Esophagus squamous epithelium (tissue), 5 donors: ENCODE measurements at regions not wholly inside any gene's neighbourhood (a gene's known extent, or its start where the extent isn't known, plus 50 kb on each side); places are given as distances from the start of the nearest gene placed in this dataset.

Experiments used
- DNase-seq: peaks from one replicate; lab custom pipeline; 2025; lab: John Stamatoyannopoulos, UW
- H3K27ac ChIP-seq, 4 donors: fragments of 200-600 bp; sonication (generic); one replicate each; pipeline ENCODE4 v1.5.1; 2016 to 2019; ENCODE audit warnings: mild to moderate bottlenecking in 1 of 4
- H3K27me3 ChIP-seq, 4 donors: fragments of 200-600 bp; sonication (generic); 1 replicate in 3 of 4; 2 replicates in 1 of 4; pipeline versions ENCODE4 v1.5.1 to v1.6.0; 2017 to 2021; ENCODE audit warnings: antibody characterized with exemption in 1 of 4
- H3K36me3 ChIP-seq, 3 donors: fragments of 200-600 bp; sonication (generic); one replicate each; pipeline ENCODE4 v1.5.1; 2016 to 2019
- H3K4me1 ChIP-seq, 3 donors: fragments of 200-600 bp; sonication (generic); one replicate each; pipeline ENCODE4 v1.5.1; 2017 to 2019
- H3K4me3 ChIP-seq, 4 donors: fragments of 200-600 bp; sonication (generic); 1 replicate in 3 of 4; 2 replicates in 1 of 4; pipeline ENCODE4 v1.5.1; 2016 to 2019; ENCODE audit warnings: mild to moderate bottlenecking in 2 of 4, moderate library complexity in 1 of 4
- H3K9me3 ChIP-seq, 3 donors: fragments of 200-600 bp; sonication (generic); one replicate each; pipeline ENCODE4 v1.5.1; 2016 to 2019
- POLR2A ChIP-seq, 4 donors: fragments of 450-650 bp; IDR thresholded peaks; one replicate each; pipeline ENCODE4 v1.6.1; 2017; ENCODE audit warnings: antibody characterized with exemption in 4 of 4, mild to moderate bottlenecking in 4 of 4, moderate library complexity in 3 of 4
- WGBS, 2 donors: methylation state at CpG; one replicate each; pipeline ENCODE4 v1.1.5; 2018; 5-methylcytosine and 5-hydroxymethylcytosine counted together
- intact Hi-C: fragments of 100-400 bp; cut with DNase I; formaldehyde crosslinking; loops from one replicate; pipeline ENCODE4 v1.15.0; 2022
- TF ChIP-seq, protein P1 (sequence below), 6 experiments: fragments of 450-650 bp in 4 of 6; fragments of 200-600 bp in 2 of 6; sonication (generic) in 2 of 6; IDR thresholded peaks; one replicate each; pipeline ENCODE4 v1.5.1; 2016 to 2019; ENCODE audit warnings: antibody characterized with exemption in 6 of 6, mild to moderate bottlenecking in 4 of 6, moderate library complexity in 4 of 6
- donor health status: DM: yes; HTN: yes; CAD: no.

DNA sequence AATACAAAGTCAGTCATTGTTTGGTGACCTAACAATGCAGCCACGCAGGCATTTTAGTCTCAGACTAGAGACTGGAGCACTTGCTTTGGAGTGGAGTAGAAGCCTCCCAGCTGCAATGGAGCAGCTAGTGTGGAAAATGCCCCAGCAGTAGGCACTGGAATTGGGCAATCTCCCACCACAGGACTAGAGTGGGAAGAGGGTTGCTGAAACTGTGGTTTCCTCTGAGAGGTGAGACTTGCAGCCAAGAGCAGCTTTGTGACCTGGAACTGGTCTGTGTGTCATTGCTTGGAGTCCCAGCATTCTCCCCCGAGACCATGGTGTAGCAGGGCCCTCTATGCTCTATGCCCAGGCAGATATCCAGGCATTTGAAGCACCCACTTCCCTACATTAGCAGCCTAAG lies 556.3 kb downstream of the UQCRFS1 start:
- Histone ChIP-seq H3K36me3 (no peaks in the 10 kb centered on the region), H3K4me3 (no peak overlapping the region), H3K4me1 (no peaks in the 10 kb centered on the region), H3K27ac (no peak overlapping the region), H3K27me3 (no peaks in the 10 kb centered on the region), H3K9me3 (peaks cover 0 to 57% (median 11%) of the 10 kb centered on the region in 3 donors)
- intact Hi-C loops = no loop called here
- no peak for DNase-seq
- TF ChIP-seq, protein P1, sequence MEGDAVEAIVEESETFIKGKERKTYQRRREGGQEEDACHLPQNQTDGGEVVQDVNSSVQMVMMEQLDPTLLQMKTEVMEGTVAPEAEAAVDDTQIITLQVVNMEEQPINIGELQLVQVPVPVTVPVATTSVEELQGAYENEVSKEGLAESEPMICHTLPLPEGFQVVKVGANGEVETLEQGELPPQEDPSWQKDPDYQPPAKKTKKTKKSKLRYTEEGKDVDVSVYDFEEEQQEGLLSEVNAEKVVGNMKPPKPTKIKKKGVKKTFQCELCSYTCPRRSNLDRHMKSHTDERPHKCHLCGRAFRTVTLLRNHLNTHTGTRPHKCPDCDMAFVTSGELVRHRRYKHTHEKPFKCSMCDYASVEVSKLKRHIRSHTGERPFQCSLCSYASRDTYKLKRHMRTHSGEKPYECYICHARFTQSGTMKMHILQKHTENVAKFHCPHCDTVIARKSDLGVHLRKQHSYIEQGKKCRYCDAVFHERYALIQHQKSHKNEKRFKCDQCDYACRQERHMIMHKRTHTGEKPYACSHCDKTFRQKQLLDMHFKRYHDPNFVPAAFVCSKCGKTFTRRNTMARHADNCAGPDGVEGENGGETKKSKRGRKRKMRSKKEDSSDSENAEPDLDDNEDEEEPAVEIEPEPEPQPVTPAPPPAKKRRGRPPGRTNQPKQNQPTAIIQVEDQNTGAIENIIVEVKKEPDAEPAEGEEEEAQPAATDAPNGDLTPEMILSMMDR (IDR thresholded peaks at IDR 0.05) = no peak
- no peak for TF ChIP-seq POLR2A (IDR thresholded peaks at IDR 0.05)
- WGBS, 2 donors = 30 to 57% methylated on average over 1 of the region's 2 CpGs

DNA sequence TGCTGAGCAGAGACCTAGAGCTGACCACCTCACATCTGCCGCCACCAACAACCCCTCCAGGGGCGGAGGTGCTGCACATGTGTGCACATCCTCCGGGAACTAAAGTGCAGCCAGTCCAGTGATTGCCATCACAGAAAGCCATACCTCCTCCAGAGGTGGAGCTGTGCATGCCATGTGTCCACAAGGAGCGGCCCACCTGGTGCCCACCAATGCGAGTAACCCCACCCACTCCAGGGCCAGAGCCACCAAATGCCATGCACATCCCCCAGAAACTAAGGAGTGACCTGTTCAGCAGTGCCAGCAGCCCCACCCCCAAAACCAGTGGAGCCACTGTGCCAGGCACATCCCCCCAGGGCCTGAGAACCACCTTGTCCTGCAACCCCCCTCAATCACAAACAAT lies 557.9 kb downstream of the UQCRFS1 start:
- no peak for TF ChIP-seq POLR2A (IDR thresholded peaks at IDR 0.05)
- TF ChIP-seq, protein P1 (IDR thresholded peaks at IDR 0.05) = no peak
- H3K27me3 ChIP-seq = no peaks in the 10 kb centered on the region
- intact Hi-C loops = no loop called here
- WGBS, 2 donors = 100% methylated on average over 1 of the region's 5 CpGs; no CpG with 5 or more reads in 1 of the 2 donors
- H3K27ac ChIP-seq = no peak overlapping the region
- no peaks in the 10 kb centered on the region for H3K36me3 ChIP-seq
- no peak for DNase-seq
- no peaks in the 10 kb centered on the region for H3K4me1 ChIP-seq
- H3K9me3 ChIP-seq = peaks cover 0 to 62% (median 8%) of the 10 kb centered on the region in 3 donors
- H3K4me3 ChIP-seq = no peak overlapping the region

DNA sequence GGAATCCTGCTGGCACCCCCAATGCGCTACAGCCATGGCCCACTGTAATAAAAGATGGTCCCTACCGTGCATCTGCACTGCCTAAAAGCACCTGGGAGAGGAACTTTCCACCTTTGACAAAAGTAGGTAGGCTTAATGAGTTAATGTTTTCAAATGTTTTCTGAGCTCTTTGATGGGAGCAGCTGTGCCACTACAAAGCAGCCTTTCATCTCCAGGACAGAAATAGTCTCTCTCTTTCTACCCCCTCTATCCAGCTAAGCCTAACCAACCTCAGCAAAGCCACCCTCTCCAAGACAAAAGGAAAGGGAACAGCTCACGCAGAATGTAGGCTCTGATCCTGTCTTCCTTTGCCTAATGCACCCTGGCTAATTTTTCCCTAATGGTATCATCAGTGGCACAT lies 560.2 kb downstream of the UQCRFS1 start:
- H3K9me3 ChIP-seq = peaks cover 0 to 39% (median under 1%) of the 10 kb centered on the region in 3 donors
- H3K27me3 ChIP-seq = no peaks in the 10 kb centered on the region
- DNase-seq = no peak
- no peaks in the 10 kb centered on the region for H3K36me3 ChIP-seq
- no peak overlapping the region for H3K27ac ChIP-seq
- no peaks in the 10 kb centered on the region for H3K4me1 ChIP-seq
- H3K4me3 ChIP-seq = no peak overlapping the region
- TF ChIP-seq, protein P1 (IDR thresholded peaks at IDR 0.05) = no peak
- no peak for TF ChIP-seq POLR2A (IDR thresholded peaks at IDR 0.05)
- intact Hi-C loops = no loop called here
- WGBS, 2 donors = 38 to 57% methylated on average over 3 of the region's 3 CpGs

DNA sequence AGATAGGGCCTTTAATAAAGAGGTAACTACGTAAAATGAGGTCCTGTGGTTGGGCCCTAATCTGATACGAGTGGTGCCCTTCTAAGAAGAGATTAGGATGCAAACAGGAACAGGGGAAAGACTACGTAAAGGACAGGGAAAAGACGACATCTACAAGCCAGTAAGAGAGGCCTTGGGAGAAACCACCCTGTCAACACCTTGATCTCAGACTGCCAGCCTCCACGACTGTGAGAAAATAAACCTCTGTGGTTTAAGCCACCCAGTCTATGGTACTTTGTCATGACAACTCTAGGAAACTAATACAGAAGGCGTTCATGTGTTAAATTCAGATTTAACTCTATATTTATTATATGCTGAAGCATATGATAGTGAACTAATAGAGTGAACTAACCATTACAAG lies 566.3 kb downstream of the UQCRFS1 start:
- H3K4me3 ChIP-seq = no peak overlapping the region
- DNase-seq = no peak
- intact Hi-C loops = no loop called here
- H3K27me3 ChIP-seq = no peaks in the 10 kb centered on the region
- H3K27ac ChIP-seq = no peak overlapping the region
- no peaks in the 10 kb centered on the region for H3K4me1 ChIP-seq
- TF ChIP-seq, protein P1 (IDR thresholded peaks at IDR 0.05) = no peak
- TF ChIP-seq POLR2A (IDR thresholded peaks at IDR 0.05) = no peak
- no peaks in the 10 kb centered on the region for H3K36me3 ChIP-seq
- peaks cover 0 to 15% (median 0%) of the 10 kb centered on the region in 3 donors for H3K9me3 ChIP-seq
- WGBS, 2 donors = 51 to 68% methylated on average over 6 of the region's 6 CpGs

DNA sequence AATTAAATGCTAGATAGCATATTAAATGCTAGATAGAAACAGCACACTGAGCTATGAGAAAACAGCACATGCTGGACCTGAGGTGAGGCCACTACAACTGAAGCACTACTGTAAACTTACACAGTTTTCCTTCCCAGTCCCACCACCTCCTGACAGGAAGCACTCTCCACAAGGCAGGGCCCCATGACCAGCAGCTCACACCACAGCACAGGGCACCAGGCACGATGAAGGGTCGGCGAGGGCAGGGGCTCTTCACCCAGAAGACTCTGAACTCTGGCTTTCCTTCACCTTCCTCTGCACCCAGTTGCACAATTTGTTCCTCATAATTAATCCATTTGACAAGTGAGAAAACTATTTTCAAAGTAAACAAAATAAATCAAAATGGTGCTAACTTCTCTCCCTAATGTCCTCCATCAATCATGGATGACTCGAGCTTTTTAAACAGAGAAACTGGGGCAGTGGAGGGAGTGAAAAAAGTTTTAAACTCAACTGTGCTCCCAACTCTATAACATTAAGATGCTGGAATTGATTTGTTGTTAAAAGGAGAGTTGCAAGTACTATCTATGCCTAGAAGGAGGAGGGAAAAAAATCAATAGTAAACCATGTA lies 568.7 kb downstream of the UQCRFS1 start:
- WGBS, 2 donors = 20 to 37% methylated on average over 4 of the region's 4 CpGs
- Histone ChIP-seq H3K4me1 (no peaks in the 10 kb centered on the region), H3K27ac (no peak overlapping the region), H3K27me3 (no peaks in the 10 kb centered on the region), H3K9me3 (peaks cover 0 to 16% (median 0%) of the 10 kb centered on the region in 3 donors), H3K36me3 (no peaks in the 10 kb centered on the region), H3K4me3 (no peak overlapping the region)
- no peak for DNase-seq
- intact Hi-C loops = no loop called here
- TF ChIP-seq, protein P1 (IDR thresholded peaks at IDR 0.05) = no peak
- TF ChIP-seq POLR2A (IDR thresholded peaks at IDR 0.05) = no peak
